C4-2B (cell line): ENCODE measurements at regions not wholly inside any gene's neighbourhood (a gene's known extent, or its start where the extent isn't known, plus 50 kb on each side); places are given as distances from the start of the nearest gene placed in this dataset.

Experiments
- CTCF ChIP-seq: fragments of 450-650 bp; conservative IDR thresholded peaks from 2 replicates; pipeline ENCODE4 v1.5.1; 2017; ENCODE audit warnings: mild to moderate bottlenecking
- ZFX ChIP-seq: fragments of 450-650 bp; IDR thresholded peaks from 2 replicates; pipeline ENCODE4 v1.6.1; 2017

- TF ChIP-seq CTCF (no peak), ZFX (no peak)
These were observed 208.6 kb downstream of the VEGFC start for GRCh38 chr4:176584031-176584606.
